Tongue (tissue), 1 donor: ENCODE measurements at regions not wholly inside any gene's neighbourhood (a gene's known extent, or its start where the extent isn't known, plus 50 kb on each side); places are given as distances from the start of the nearest gene placed in this dataset.
"Not testable (repeated sequence)": the region's sequence is repeated elsewhere in the genome, so short reads cannot be mapped to it uniquely, and the experiment has no call there.

Experiments
- DNase-seq: peaks from one replicate; pipeline ENCODE4 v3.0.0-alpha.2; 2015

GRCh38 chr13:69092615-69093322, 1014.9 kb upstream of the ATXN8OS start:
- DNase-seq: no peak

GRCh38 chr13:69077267-69077666, 1030.4 kb upstream of the ATXN8OS start:
- no peak for DNase-seq

- peak; percentile 19 for DNase-seq
Observed at GRCh38 chr13:69069554-69070133, 1038.0 kb upstream of the ATXN8OS start.

- no peak for DNase-seq
Observed at GRCh38 chr13:69050696-69051095, 1056.9 kb upstream of the ATXN8OS start.

GRCh38 chr13:69044629-69045028, 1063.0 kb upstream of the ATXN8OS start:
- no peak for DNase-seq

- no peak for DNase-seq
Observed at GRCh38 chr13:69040898-69041297, 1066.7 kb upstream of the ATXN8OS start.

- no peak for DNase-seq
Observed at GRCh38 chr13:69035771-69036170, 1071.9 kb upstream of the ATXN8OS start.

GRCh38 chr13:69028936-69029335, 1078.7 kb upstream of the ATXN8OS start:
- no peak for DNase-seq

- no peak for DNase-seq
Observed at GRCh38 chr13:69020120-69020519, 1087.5 kb upstream of the ATXN8OS start.

GRCh38 chr13:69018173-69018572, 1089.5 kb upstream of the ATXN8OS start:
- not testable (repeated sequence) for DNase-seq

GRCh38 chr13:69010789-69011188, 1096.8 kb upstream of the ATXN8OS start:
- DNase-seq: no peak

GRCh38 chr13:69008499-69008898, 1099.1 kb upstream of the ATXN8OS start:
- DNase-seq: no peak

- DNase-seq: no peak
Observed at GRCh38 chr13:68998056-68998455, 1109.6 kb upstream of the ATXN8OS start.

- DNase-seq: no peak
Observed at GRCh38 chr13:68996668-68997025, 1111.0 kb upstream of the ATXN8OS start.

- no peak for DNase-seq
Observed at GRCh38 chr13:68995972-68996667, 1111.5 kb upstream of the ATXN8OS start.

GRCh38 chr13:68993154-68993553, 1114.5 kb upstream of the ATXN8OS start:
- no peak for DNase-seq

- DNase-seq: no peak
Observed at GRCh38 chr13:68988176-68988575, 1119.5 kb upstream of the ATXN8OS start.

GRCh38 chr13:68987585-68987984, 1120.0 kb upstream of the ATXN8OS start:
- DNase-seq: no peak

GRCh38 chr13:68984688-68985319, 1122.8 kb upstream of the ATXN8OS start:
- DNase-seq: no peak

- DNase-seq: no peak
Observed at GRCh38 chr13:68982961-68983619, 1124.5 kb upstream of the ATXN8OS start.

GRCh38 chr13:68976287-68976686, 1131.3 kb upstream of the ATXN8OS start:
- DNase-seq: no peak

GRCh38 chr13:68970532-68970931, 1137.1 kb upstream of the ATXN8OS start:
- DNase-seq: no peak

- DNase-seq: no peak
Observed at GRCh38 chr13:68948586-68948985, 1159.0 kb upstream of the ATXN8OS start.
